Panc1 (cell line): ENCODE measurements at regions not wholly inside any gene's neighbourhood (a gene's known extent, or its start where the extent isn't known, plus 50 kb on each side); places are given as distances from the start of the nearest gene placed in this dataset.
A peak's percentile ranks its signal among the peaks of the same experiment; 100 is the strongest.

Experiments
- ATAC-seq: fragments of 200-7000 bp; cut with Tn5 transposase; 2 replicates; pipeline ENCODE4 v1.9.1; 2020; ENCODE audit warnings: mild to moderate bottlenecking, moderate library complexity
- BruUV-seq: library from RNA; stranded (reverse); fragments of 400-500 nt; replicated peaks from 2 replicates; lab custom pipeline; 2021; lab: Mats Ljungman, UMichigan
- CTCF ChIA-PET: fragments of 300-600 bp; sonication (Branson Sonifier 250); formaldehyde crosslinking; loops from one replicate; lab custom pipeline; 2022; ENCODE audit warnings: antibody characterized with exemption; lab: Charles Lee
- POLR2A ChIA-PET: fragments of 300-600 bp; sonication (Branson Sonifier 250); formaldehyde crosslinking; loops from one replicate; lab custom pipeline; 2022; ENCODE audit warnings: antibody characterized with exemption; lab: Charles Lee
- DNase-seq: peaks from one replicate; pipeline ENCODE4 v3.0.0-alpha.2; 2010; ENCODE audit warnings: low read depth, low spot score
- H3K27ac ChIP-seq: 2 replicates; pipeline ENCODE4 v1.5.1; 2011; ENCODE audit warnings: mild to moderate bottlenecking, low read length, inconsistent platforms
- H3K27me3 ChIP-seq: fragments of 200-500 bp; sonication (Bioruptor generic); 2 replicates; pipeline ENCODE4 v1.6.0; 2014; ENCODE audit warnings: low read length, inconsistent platforms; ENCODE audit not compliant: control insufficient read depth, insufficient read depth
- H3K36me3 ChIP-seq: fragments of 200-500 bp; sonication (Bioruptor generic); 2 replicates; pipeline ENCODE4 v1.5.1; 2014; ENCODE audit warnings: inconsistent platforms, mild to moderate bottlenecking, low read length, moderate library complexity; ENCODE audit not compliant: control insufficient read depth, insufficient read depth
- H3K4me1 ChIP-seq: 2 replicates; pipeline ENCODE4 v1.5.1; 2011; ENCODE audit warnings: inconsistent platforms, mild to moderate bottlenecking, low read length, moderate library complexity; ENCODE audit not compliant: control insufficient read depth, insufficient read depth
- H3K4me3 ChIP-seq, 2 experiments: 2 replicates each; pipeline ENCODE4 v1.5.1; 2011 to 2012; ENCODE audit warnings: low read depth in 2 of 2, low read length in 2 of 2, mild to moderate bottlenecking in 2 of 2, inconsistent platforms in 1 of 2, moderate library complexity in 1 of 2
- H3K9me3 ChIP-seq: fragments of 200-500 bp; sonication (Bioruptor generic); 2 replicates; pipeline ENCODE4 v1.5.1; 2014; ENCODE audit warnings: low read depth, mild to moderate bottlenecking, inconsistent platforms, low read length, moderate library complexity; ENCODE audit not compliant: control insufficient read depth, insufficient read depth
- POLR2AphosphoS5 ChIP-seq: IDR thresholded peaks from 2 replicates; pipeline ENCODE4 v1.6.1; 2012; ENCODE audit warnings: mild to moderate bottlenecking, low read depth, low read length, moderate library complexity
- SIN3A ChIP-seq: IDR thresholded peaks from 2 replicates; pipeline ENCODE4 v1.6.1; 2012; ENCODE audit warnings: low read depth, mild to moderate bottlenecking, low read length, moderate library complexity, borderline replicate concordance; ENCODE audit not compliant: insufficient read depth
- TCF7L2 ChIP-seq: IDR thresholded peaks from 2 replicates; pipeline ENCODE4 v1.6.1; 2011; ENCODE audit warnings: mild to moderate bottlenecking, low read depth, low read length, inconsistent platforms
- in situ Hi-C: cut with HindIII; loops from 2 replicates; pipeline ENCODE4 v1.10.0; 2016; ENCODE audit warnings: low sequenced_read_pairs, low pct_unique_long_range_greater_than_20kb
- intact Hi-C: fragments of 100-400 bp; cut with micrococcal nuclease; formaldehyde crosslinking; loops from one replicate; pipeline ENCODE4 v1.10.0; 2022; ENCODE audit not compliant: unreplicated experiment
- TF ChIP-seq, protein P1 (sequence below): fragments of 450-650 bp; IDR thresholded peaks from 2 replicates; pipeline ENCODE4 v1.5.1; 2017; ENCODE audit warnings: mild to moderate bottlenecking
- TF ChIP-seq, protein P2 (sequence below), 2 experiments: IDR thresholded peaks; 2 replicates each; pipeline ENCODE4 v1.6.1; 2011 to 2012; ENCODE audit warnings: low read depth in 2 of 2, control low read depth in 1 of 2, low read length in 1 of 2, mild to moderate bottlenecking in 1 of 2, moderate library complexity in 1 of 2; ENCODE audit not compliant: insufficient read depth in 1 of 2

DNA sequence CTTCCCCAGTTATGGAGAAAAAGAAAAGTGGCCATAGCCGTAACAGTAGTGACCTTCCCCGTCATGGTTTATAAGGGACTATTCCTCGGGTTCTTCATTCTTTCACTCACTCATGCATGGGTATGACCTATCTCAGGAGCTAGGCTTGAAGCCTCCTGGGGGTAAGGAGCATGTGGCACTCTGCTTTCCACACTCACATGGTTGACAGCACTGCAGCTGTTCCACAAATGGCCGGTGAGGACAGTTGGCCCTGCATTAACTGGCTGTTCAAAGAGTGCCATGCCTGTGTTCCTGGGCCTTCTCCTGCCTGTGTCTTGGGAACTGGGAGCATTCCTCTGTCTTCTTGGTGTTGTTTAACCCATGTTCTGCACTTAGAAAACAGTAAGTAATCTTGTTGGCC, 66.2 kb upstream of the PNMA1 start:
- ChIA-PET POLR2A (no interaction called here), CTCF (interaction anchor here (0.5 kb wide), 1 partner anchor 195 kb away, joined by 5 read pairs; no protein-coding TSS in a partner anchor)
- TF ChIP-seq, protein P1, sequence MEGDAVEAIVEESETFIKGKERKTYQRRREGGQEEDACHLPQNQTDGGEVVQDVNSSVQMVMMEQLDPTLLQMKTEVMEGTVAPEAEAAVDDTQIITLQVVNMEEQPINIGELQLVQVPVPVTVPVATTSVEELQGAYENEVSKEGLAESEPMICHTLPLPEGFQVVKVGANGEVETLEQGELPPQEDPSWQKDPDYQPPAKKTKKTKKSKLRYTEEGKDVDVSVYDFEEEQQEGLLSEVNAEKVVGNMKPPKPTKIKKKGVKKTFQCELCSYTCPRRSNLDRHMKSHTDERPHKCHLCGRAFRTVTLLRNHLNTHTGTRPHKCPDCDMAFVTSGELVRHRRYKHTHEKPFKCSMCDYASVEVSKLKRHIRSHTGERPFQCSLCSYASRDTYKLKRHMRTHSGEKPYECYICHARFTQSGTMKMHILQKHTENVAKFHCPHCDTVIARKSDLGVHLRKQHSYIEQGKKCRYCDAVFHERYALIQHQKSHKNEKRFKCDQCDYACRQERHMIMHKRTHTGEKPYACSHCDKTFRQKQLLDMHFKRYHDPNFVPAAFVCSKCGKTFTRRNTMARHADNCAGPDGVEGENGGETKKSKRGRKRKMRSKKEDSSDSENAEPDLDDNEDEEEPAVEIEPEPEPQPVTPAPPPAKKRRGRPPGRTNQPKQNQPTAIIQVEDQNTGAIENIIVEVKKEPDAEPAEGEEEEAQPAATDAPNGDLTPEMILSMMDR = no peak
- TF ChIP-seq POLR2AphosphoS5 = no peak
- no peak for DNase-seq
- Histone ChIP-seq H3K36me3 (no peaks in the 10 kb centered on the region), H3K4me1 (peaks cover 62% of the 10 kb centered on the region), H3K4me3 (no peak overlapping the region), H3K9me3 (no peaks in the 10 kb centered on the region), H3K27me3 (no peaks in the 10 kb centered on the region), H3K27ac (peak overlapping the region; percentile 68)
- intact Hi-C loops (no loop called here), in situ Hi-C loops (no loop called here)
- BruUV-seq = no TSS peak
- no peak for ATAC-seq

DNA sequence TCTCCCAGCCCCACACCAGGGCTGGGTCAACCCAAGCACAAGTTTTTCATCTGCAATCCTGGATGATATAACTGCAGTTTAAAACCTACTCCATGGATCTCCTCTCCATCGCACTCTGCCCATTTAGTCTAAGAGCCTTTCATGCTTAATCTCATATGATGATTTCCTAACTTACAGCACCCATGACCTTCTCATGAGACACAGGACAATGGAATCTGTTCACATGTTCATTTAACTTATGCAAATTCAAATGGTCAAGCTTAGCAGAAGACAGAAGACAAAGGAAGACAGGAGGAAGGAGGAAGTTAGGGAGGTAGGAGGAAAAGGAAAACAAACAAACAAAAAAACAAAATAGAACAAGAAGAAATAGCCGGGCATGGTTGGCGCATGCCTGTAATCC, 64.6 kb upstream of the PNMA1 start:
- H3K4me3 ChIP-seq = no peak overlapping the region
- in situ Hi-C loops (no loop called here), intact Hi-C loops (no loop called here)
- TF ChIP-seq POLR2AphosphoS5 = no peak
- TF ChIP-seq TCF7L2 = no peak
- TF ChIP-seq, protein P1 = no peak
- no peak for TF ChIP-seq SIN3A
- TF ChIP-seq, protein P2, sequence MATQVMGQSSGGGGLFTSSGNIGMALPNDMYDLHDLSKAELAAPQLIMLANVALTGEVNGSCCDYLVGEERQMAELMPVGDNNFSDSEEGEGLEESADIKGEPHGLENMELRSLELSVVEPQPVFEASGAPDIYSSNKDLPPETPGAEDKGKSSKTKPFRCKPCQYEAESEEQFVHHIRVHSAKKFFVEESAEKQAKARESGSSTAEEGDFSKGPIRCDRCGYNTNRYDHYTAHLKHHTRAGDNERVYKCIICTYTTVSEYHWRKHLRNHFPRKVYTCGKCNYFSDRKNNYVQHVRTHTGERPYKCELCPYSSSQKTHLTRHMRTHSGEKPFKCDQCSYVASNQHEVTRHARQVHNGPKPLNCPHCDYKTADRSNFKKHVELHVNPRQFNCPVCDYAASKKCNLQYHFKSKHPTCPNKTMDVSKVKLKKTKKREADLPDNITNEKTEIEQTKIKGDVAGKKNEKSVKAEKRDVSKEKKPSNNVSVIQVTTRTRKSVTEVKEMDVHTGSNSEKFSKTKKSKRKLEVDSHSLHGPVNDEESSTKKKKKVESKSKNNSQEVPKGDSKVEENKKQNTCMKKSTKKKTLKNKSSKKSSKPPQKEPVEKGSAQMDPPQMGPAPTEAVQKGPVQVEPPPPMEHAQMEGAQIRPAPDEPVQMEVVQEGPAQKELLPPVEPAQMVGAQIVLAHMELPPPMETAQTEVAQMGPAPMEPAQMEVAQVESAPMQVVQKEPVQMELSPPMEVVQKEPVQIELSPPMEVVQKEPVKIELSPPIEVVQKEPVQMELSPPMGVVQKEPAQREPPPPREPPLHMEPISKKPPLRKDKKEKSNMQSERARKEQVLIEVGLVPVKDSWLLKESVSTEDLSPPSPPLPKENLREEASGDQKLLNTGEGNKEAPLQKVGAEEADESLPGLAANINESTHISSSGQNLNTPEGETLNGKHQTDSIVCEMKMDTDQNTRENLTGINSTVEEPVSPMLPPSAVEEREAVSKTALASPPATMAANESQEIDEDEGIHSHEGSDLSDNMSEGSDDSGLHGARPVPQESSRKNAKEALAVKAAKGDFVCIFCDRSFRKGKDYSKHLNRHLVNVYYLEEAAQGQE (IDR thresholded peaks at IDR 0.05; ENCODE audit: insufficient read depth in 1 of 2, low read depth in 2 of 2, low read length in 1 of 2) = no peak
- H3K4me1 ChIP-seq = peaks cover 58% of the 10 kb centered on the region
- POLR2A ChIA-PET = no interaction called here
- CTCF ChIA-PET = interaction anchor here (2.7 kb wide), 1 partner anchor 50 kb away, joined by 13 read pairs; no protein-coding TSS in a partner anchor
- no TSS peak for BruUV-seq
- no peaks in the 10 kb centered on the region for H3K36me3 ChIP-seq
- H3K27me3 ChIP-seq = no peaks in the 10 kb centered on the region
- ATAC-seq (no peak), DNase-seq (no peak)
- peak overlapping the region; percentile 18 for H3K27ac ChIP-seq
- H3K9me3 ChIP-seq = no peaks in the 10 kb centered on the region
